ENCODE measurements at regions not wholly inside any gene's neighbourhood (a gene's known extent, or its start where the extent isn't known, plus 50 kb on each side); places are given as distances from the start of the nearest gene placed in this dataset.

GRCh38 chr6:103677290-103677689 lies 1182.4 kb downstream of the HACE1 start:
- no TSS peak for BruUV-seq (replicated peaks)
- DNase-seq (ENCODE audit: low read depth, low spot score): no peak
- H3K4me1 ChIP-seq (ENCODE audit: control insufficient read depth, insufficient read depth, low read length): no peaks in the 10 kb centered on the region
- POLR2A ChIA-PET: no interaction called here
- CTCF ChIA-PET: no interaction called here
- H3K27me3 ChIP-seq (ENCODE audit: control insufficient read depth, insufficient read depth, low read length): no peaks in the 10 kb centered on the region
- intact Hi-C loops (cut with micrococcal nuclease; ENCODE audit: unreplicated experiment): no loop called here
- no peak overlapping the region for H3K4me3 ChIP-seq (ENCODE audit: low read depth in 2 of 2, low read length in 2 of 2)
- TF ChIP-seq POLR2AphosphoS5 (IDR thresholded peaks at IDR 0.05; ENCODE audit: low read depth, low read length): no peak
- no peak for TF ChIP-seq CTCF (IDR thresholded peaks at IDR 0.05)
- in situ Hi-C loops (cut with HindIII; ENCODE audit: low pct_unique_long_range_greater_than_20kb, low sequenced_read_pairs): no loop called here
- no peak for ATAC-seq
- H3K9me3 ChIP-seq (ENCODE audit: control insufficient read depth, insufficient read depth, low read depth, low read length): no peaks in the 10 kb centered on the region
- H3K27ac ChIP-seq (ENCODE audit: low read length): no peak overlapping the region
- no peaks in the 10 kb centered on the region for H3K36me3 ChIP-seq (ENCODE audit: control insufficient read depth, insufficient read depth, low read length)

DNA sequence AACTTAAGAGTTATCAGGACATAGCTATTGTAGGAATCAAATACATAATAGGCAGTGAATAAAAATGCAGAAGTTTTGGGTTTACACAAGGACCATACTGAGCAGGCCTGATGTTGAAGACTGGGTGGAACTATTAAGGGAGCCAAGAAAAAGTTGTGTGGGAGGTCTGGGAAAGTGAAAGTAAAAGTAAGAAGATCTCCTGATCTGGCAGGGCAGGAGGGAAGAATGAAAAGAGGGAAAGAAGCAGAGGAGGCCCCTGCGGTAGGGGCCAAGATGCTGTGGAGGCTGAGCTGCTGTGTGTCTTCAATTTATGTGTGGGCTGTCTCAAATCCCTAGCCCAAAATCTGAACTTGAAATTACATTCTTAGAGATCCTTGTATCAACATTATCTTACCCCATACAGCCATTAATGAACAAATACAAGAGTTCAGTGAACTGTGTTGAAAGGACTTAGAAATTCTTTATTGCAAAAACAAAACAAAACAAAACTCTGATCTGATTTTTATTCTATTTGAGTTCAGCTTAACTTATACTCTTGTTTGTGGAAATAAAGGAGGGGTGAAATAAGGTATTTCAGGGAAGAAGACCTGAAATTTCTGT lies 1183.8 kb downstream of the HACE1 start:
- H3K27me3 ChIP-seq (ENCODE audit: control insufficient read depth, insufficient read depth, low read length): no peaks in the 10 kb centered on the region
- H3K4me1 ChIP-seq (ENCODE audit: control insufficient read depth, insufficient read depth, low read length): no peaks in the 10 kb centered on the region
- no TSS peak for BruUV-seq (replicated peaks)
- no peak overlapping the region for H3K27ac ChIP-seq (ENCODE audit: low read length)
- DNase-seq (ENCODE audit: low read depth, low spot score) (no peak), ATAC-seq (no peak)
- in situ Hi-C loops (cut with HindIII; ENCODE audit: low pct_unique_long_range_greater_than_20kb, low sequenced_read_pairs): no loop called here
- H3K36me3 ChIP-seq (ENCODE audit: control insufficient read depth, insufficient read depth, low read length): no peaks in the 10 kb centered on the region
- ChIA-PET CTCF (no interaction called here), POLR2A (no interaction called here)
- TF ChIP-seq POLR2AphosphoS5 (IDR thresholded peaks at IDR 0.05; ENCODE audit: low read depth, low read length) (no peak), SIN3A (IDR thresholded peaks at IDR 0.05; ENCODE audit: borderline replicate concordance, insufficient read depth, low read depth, low read length) (no peak), TCF7L2 (IDR thresholded peaks at IDR 0.05; ENCODE audit: low read depth, low read length) (no peak), REST (IDR thresholded peaks at IDR 0.05; ENCODE audit: insufficient read depth in 1 of 2, low read depth in 2 of 2, low read length in 1 of 2) (no peak), CTCF (IDR thresholded peaks at IDR 0.05) (no peak)
- no peaks in the 10 kb centered on the region for H3K9me3 ChIP-seq (ENCODE audit: control insufficient read depth, insufficient read depth, low read depth, low read length)
- H3K4me3 ChIP-seq (ENCODE audit: low read depth in 2 of 2, low read length in 2 of 2): no peak overlapping the region
- intact Hi-C loops (cut with micrococcal nuclease; ENCODE audit: unreplicated experiment): no loop called here

All from Panc1 (cell line).